H1 (cell line): ENCODE measurements at regions not wholly inside any gene's neighbourhood (a gene's known extent, or its start where the extent isn't known, plus 50 kb on each side); places are given as distances from the start of the nearest gene placed in this dataset.

Source experiments
- CTCF ChIA-PET: fragments of 300-600 bp; sonication (Branson Sonifier 250); formaldehyde crosslinking; loops from one replicate; lab custom pipeline; 2021; ENCODE audit not compliant: partially characterized antibody; lab: Charles Lee
- POLR2A ChIA-PET: fragments of 300-600 bp; sonication (Branson Sonifier 250); formaldehyde crosslinking; loops from one replicate; lab custom pipeline; 2021; ENCODE audit warnings: inconsistent platforms; ENCODE audit not compliant: partially characterized antibody; lab: Charles Lee
- DNase-seq, 2 experiments: peaks; one replicate each; pipeline versions ENCODE4 v3.0.0 to v3.0.0-alpha.2; 2010 to 2022; ENCODE audit warnings: low spot score in 2 of 2, low read depth in 1 of 2, mixed read lengths in 1 of 2
- FAIRE-seq: peaks from 2 replicates; lab custom pipeline; 2011; peaks lifted over from hg19 to GRCh38; lab: Jason Lieb, UNC
- H2AFZ ChIP-seq: 2 replicates; pipeline ENCODE4 v1.8.1; 2012; ENCODE audit warnings: low read length, inconsistent platforms
- H2AK5ac ChIP-seq: 2 replicates; pipeline ENCODE4 v1.6.1; 2013; ENCODE audit warnings: low read depth, low read length
- H2BK120ac ChIP-seq: replicated peaks from 2 replicates; pipeline ENCODE3; 2013; ENCODE audit warnings: low read depth, low read length, inconsistent platforms
- H2BK12ac ChIP-seq: 2 replicates; pipeline ENCODE4 v1.6.1; 2013; ENCODE audit warnings: low read depth, low read length
- H2BK15ac ChIP-seq: 2 replicates; pipeline ENCODE4 v1.6.1; 2013; ENCODE audit warnings: low read length
- H2BK20ac ChIP-seq: 2 replicates; pipeline ENCODE4 v1.6.1; 2013; ENCODE audit warnings: low read length
- H2BK5ac ChIP-seq: 2 replicates; pipeline ENCODE4 v1.6.1; 2013; ENCODE audit warnings: low read depth, low read length
- H3K14ac ChIP-seq: 2 replicates; pipeline ENCODE4 v1.6.1; 2013; ENCODE audit warnings: inconsistent platforms; ENCODE audit not compliant: insufficient read length
- H3K18ac ChIP-seq: 2 replicates; pipeline ENCODE4 v1.6.1; 2013; ENCODE audit warnings: low read length; ENCODE audit errors: extremely low read depth
- H3K23ac ChIP-seq: 2 replicates; pipeline ENCODE4 v1.6.1; 2013; ENCODE audit warnings: inconsistent platforms; ENCODE audit not compliant: insufficient read length
- H3K23me2 ChIP-seq: 2 replicates; pipeline ENCODE4 v1.6.1; 2013; ENCODE audit warnings: low read depth, low read length
- H3K27ac ChIP-seq: 2 replicates; pipeline ENCODE4 v1.6.1; 2011; ENCODE audit warnings: low read depth, low read length, inconsistent platforms
- H3K27me3 ChIP-seq, 4 experiments: replicated peaks in 1 of 4; 1 replicate in 1 of 4; 2 replicates in 3 of 4; pipeline versions ENCODE4 v1.6.1 to v1.8.1; 2011 to 2013; ENCODE audit warnings: low read length in 3 of 4, mild to moderate bottlenecking in 3 of 4, inconsistent platforms in 2 of 4, mixed read lengths in 2 of 4, moderate library complexity in 1 of 4; ENCODE audit not compliant: control insufficient read depth in 3 of 4, insufficient read depth in 3 of 4; ENCODE audit errors: extremely low read depth in 1 of 4
- H3K36me3 ChIP-seq, 4 experiments: 2 replicates each; pipeline versions ENCODE4 v1.6.1 to v1.8.1; 2011 to 2013; ENCODE audit warnings: mild to moderate bottlenecking in 4 of 4, low read length in 3 of 4, moderate library complexity in 2 of 4, control low read depth in 1 of 4, inconsistent platforms in 1 of 4; ENCODE audit not compliant: insufficient read depth in 4 of 4, control insufficient read depth in 2 of 4
- H3K4ac ChIP-seq: replicated peaks from 2 replicates; pipeline ENCODE3; 2013; ENCODE audit warnings: low read length, low read depth, mixed read lengths, inconsistent platforms; ENCODE audit not compliant: insufficient read length
- H3K4me1 ChIP-seq, 4 experiments: replicated peaks in 1 of 4; 1 replicate in 1 of 4; 2 replicates in 3 of 4; pipeline versions ENCODE4 v1.6.1 to v1.8.1; 2011 to 2013; ENCODE audit warnings: low read length in 3 of 4, inconsistent platforms in 2 of 4, mixed read lengths in 1 of 4; ENCODE audit not compliant: insufficient read depth in 4 of 4, control insufficient read depth in 3 of 4
- H3K4me2 ChIP-seq, 2 experiments: 2 replicates each; pipeline versions ENCODE4 v1.6.1 to v1.8.1; 2011 to 2013; ENCODE audit warnings: low read depth in 2 of 2, low read length in 2 of 2, control low read depth in 1 of 2, inconsistent platforms in 1 of 2, mild to moderate bottlenecking in 1 of 2; ENCODE audit not compliant: insufficient read depth in 1 of 2
- H3K4me3 ChIP-seq, 4 experiments: fragments of 200-600, 300-600 bp in 1 of 4; sonication (generic), shearing (Covaris generic), sonication (Bioruptor Twin) in 1 of 4; 2 replicates each; pipeline versions ENCODE4 v1.5.1 to v1.8.1; 2011 to 2016; ENCODE audit warnings: low read length in 4 of 4, low read depth in 3 of 4, control low read depth in 2 of 4, inconsistent platforms in 2 of 4, mild to moderate bottlenecking in 2 of 4, mixed read lengths in 1 of 4, moderate library complexity in 1 of 4; ENCODE audit not compliant: insufficient read depth in 2 of 4; ENCODE audit errors: extremely low read depth in 1 of 4
- H3K56ac ChIP-seq: replicated peaks from 2 replicates; pipeline ENCODE3; 2013; ENCODE audit warnings: low read depth, mild to moderate bottlenecking, mixed read lengths, low read length, inconsistent platforms; ENCODE audit not compliant: insufficient read length
- H3K79me1 ChIP-seq: 2 replicates; pipeline ENCODE4 v1.6.1; 2013; ENCODE audit warnings: low read depth, low read length, control low read depth
- H3K79me2 ChIP-seq, 2 experiments: 2 replicates each; pipeline versions ENCODE4 v1.6.1 to v1.8.1; 2012 to 2013; ENCODE audit warnings: low read length in 2 of 2, mild to moderate bottlenecking in 2 of 2, inconsistent platforms in 1 of 2; ENCODE audit not compliant: insufficient read depth in 2 of 2, control insufficient read depth in 1 of 2
- H3K9ac ChIP-seq, 4 experiments: replicated peaks in 1 of 4; 1 replicate in 1 of 4; 2 replicates in 3 of 4; pipeline versions ENCODE4 v1.6.1 to v1.8.1; 2011 to 2013; ENCODE audit warnings: low read depth in 3 of 4, low read length in 3 of 4, control low read depth in 2 of 4, mild to moderate bottlenecking in 2 of 4, moderate library complexity in 2 of 4, inconsistent platforms in 1 of 4; ENCODE audit errors: extremely low read depth in 1 of 4
- H3K9me3 ChIP-seq, 2 experiments: 2 replicates each; pipeline versions ENCODE4 v1.6.1 to v1.8.1; 2012 to 2013; ENCODE audit warnings: mild to moderate bottlenecking in 2 of 2, moderate library complexity in 2 of 2, control low read depth in 1 of 2, inconsistent platforms in 1 of 2, low read depth in 1 of 2, low read length in 1 of 2, mixed read lengths in 1 of 2; ENCODE audit not compliant: insufficient read depth in 2 of 2
- H4K20me1 ChIP-seq, 2 experiments: replicated peaks in 1 of 2; 2 replicates each; pipeline versions ENCODE3 to v1.8.1; 2011 to 2013; ENCODE audit warnings: inconsistent platforms in 2 of 2, low read length in 2 of 2, mild to moderate bottlenecking in 1 of 2; ENCODE audit not compliant: insufficient read depth in 2 of 2, control insufficient read depth in 1 of 2
- H4K5ac ChIP-seq: 2 replicates; pipeline ENCODE4 v1.6.1; 2013; ENCODE audit warnings: low read length, low read depth, mixed read lengths, inconsistent platforms; ENCODE audit not compliant: insufficient read length
- H4K8ac ChIP-seq: 2 replicates; pipeline ENCODE4 v1.8.0; 2013; ENCODE audit warnings: mild to moderate bottlenecking, moderate library complexity, low read length, inconsistent platforms; ENCODE audit not compliant: insufficient read depth; ENCODE audit errors: extremely low read depth
- H4K91ac ChIP-seq: replicated peaks from 2 replicates; pipeline ENCODE3; 2013; ENCODE audit warnings: low read length, mixed read lengths, inconsistent platforms; ENCODE audit not compliant: insufficient read length
- WGBS, 2 experiments: shearing (Covaris generic) in 1 of 2; methylation state at CpG; one replicate each; pipeline versions ENCODE4 v1.1.6 to v1.1.7; 2013 to 2015; ENCODE audit warnings: low lambda C conversion rate in 2 of 2, mixed read lengths in 2 of 2, inconsistent platforms in 1 of 2, low coverage in 1 of 2, missing lambda C conversion rate in 1 of 2; ENCODE audit not compliant: insufficient replicate concordance in 2 of 2, insufficient coverage in 1 of 2, insufficient read length in 1 of 2; ENCODE audit errors: extremely low coverage in 1 of 2, missing lambda C conversion rate in 1 of 2; 5-methylcytosine and 5-hydroxymethylcytosine counted together
- TF ChIP-seq, protein P1 (sequence below): fragments of 300-600 bp; sonication (generic); IDR thresholded peaks from 2 replicates; pipeline ENCODE4 v1.7.1; 2012; ENCODE audit warnings: low read length, moderate library complexity, mild to moderate bottlenecking, inconsistent platforms; ENCODE audit not compliant: insufficient replicate concordance

DNA sequence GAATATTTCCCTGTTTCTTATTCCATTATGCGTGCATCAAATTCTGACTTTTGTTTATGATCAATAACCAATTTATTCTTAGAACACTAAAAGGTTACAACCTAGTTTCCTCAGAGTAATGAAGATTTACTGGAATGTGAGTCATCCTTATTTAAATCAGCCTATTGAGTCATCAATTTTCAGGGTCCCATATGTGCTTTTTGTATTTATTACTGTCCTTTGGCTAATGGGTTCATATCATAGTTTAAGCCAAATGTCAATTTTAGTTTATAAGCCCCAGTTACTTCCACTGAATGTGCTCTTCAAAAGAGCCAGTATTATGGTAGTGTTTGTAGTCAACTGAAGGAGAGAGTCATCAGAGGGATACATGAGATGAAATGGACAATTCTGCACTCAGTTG lies 359.2 kb downstream of the PRR16 start:
- Histone ChIP-seq H2BK12ac (no peak overlapping the region), H2BK5ac (no peak overlapping the region), H3K36me3 (no peaks in the 10 kb centered on the region), H3K14ac (no peak overlapping the region), H3K23ac (no peak overlapping the region), H4K20me1 (no peaks in the 10 kb centered on the region), H4K5ac (no peak overlapping the region), H3K4ac (no peak overlapping the region), H2BK20ac (no peak overlapping the region), H3K9ac (no peak overlapping the region), H3K9me3 (no peaks in the 10 kb centered on the region), H3K4me2 (no peak overlapping the region), H3K18ac (no peak overlapping the region), H3K23me2 (no peaks in the 10 kb centered on the region), H2AK5ac (no peak overlapping the region), H3K4me3 (no peak overlapping the region), H3K4me1 (no peaks in the 10 kb centered on the region), H2BK120ac (no peak overlapping the region), H3K27ac (no peak overlapping the region), H4K91ac (no peak overlapping the region), H4K8ac (no peak overlapping the region), H3K27me3 (no peaks in the 10 kb centered on the region), H3K79me2 (no peaks in the 10 kb centered on the region), H2BK15ac (no peak overlapping the region), H2AFZ (no peak overlapping the region), H3K79me1 (no peaks in the 10 kb centered on the region), H3K56ac (no peak overlapping the region)
- DNase-seq (no peak), FAIRE-seq (no peak)
- 90% methylated on average over 1 of the region's 1 CpG; no CpG with 5 or more reads in 1 of the 2 experiments for WGBS, 2 experiments
- ChIA-PET POLR2A (no interaction called here), CTCF (interaction anchor here (0.5 kb wide), 1 partner anchor 48 kb away, joined by 6 read pairs; no protein-coding TSS in a partner anchor)
- TF ChIP-seq, protein P1, sequence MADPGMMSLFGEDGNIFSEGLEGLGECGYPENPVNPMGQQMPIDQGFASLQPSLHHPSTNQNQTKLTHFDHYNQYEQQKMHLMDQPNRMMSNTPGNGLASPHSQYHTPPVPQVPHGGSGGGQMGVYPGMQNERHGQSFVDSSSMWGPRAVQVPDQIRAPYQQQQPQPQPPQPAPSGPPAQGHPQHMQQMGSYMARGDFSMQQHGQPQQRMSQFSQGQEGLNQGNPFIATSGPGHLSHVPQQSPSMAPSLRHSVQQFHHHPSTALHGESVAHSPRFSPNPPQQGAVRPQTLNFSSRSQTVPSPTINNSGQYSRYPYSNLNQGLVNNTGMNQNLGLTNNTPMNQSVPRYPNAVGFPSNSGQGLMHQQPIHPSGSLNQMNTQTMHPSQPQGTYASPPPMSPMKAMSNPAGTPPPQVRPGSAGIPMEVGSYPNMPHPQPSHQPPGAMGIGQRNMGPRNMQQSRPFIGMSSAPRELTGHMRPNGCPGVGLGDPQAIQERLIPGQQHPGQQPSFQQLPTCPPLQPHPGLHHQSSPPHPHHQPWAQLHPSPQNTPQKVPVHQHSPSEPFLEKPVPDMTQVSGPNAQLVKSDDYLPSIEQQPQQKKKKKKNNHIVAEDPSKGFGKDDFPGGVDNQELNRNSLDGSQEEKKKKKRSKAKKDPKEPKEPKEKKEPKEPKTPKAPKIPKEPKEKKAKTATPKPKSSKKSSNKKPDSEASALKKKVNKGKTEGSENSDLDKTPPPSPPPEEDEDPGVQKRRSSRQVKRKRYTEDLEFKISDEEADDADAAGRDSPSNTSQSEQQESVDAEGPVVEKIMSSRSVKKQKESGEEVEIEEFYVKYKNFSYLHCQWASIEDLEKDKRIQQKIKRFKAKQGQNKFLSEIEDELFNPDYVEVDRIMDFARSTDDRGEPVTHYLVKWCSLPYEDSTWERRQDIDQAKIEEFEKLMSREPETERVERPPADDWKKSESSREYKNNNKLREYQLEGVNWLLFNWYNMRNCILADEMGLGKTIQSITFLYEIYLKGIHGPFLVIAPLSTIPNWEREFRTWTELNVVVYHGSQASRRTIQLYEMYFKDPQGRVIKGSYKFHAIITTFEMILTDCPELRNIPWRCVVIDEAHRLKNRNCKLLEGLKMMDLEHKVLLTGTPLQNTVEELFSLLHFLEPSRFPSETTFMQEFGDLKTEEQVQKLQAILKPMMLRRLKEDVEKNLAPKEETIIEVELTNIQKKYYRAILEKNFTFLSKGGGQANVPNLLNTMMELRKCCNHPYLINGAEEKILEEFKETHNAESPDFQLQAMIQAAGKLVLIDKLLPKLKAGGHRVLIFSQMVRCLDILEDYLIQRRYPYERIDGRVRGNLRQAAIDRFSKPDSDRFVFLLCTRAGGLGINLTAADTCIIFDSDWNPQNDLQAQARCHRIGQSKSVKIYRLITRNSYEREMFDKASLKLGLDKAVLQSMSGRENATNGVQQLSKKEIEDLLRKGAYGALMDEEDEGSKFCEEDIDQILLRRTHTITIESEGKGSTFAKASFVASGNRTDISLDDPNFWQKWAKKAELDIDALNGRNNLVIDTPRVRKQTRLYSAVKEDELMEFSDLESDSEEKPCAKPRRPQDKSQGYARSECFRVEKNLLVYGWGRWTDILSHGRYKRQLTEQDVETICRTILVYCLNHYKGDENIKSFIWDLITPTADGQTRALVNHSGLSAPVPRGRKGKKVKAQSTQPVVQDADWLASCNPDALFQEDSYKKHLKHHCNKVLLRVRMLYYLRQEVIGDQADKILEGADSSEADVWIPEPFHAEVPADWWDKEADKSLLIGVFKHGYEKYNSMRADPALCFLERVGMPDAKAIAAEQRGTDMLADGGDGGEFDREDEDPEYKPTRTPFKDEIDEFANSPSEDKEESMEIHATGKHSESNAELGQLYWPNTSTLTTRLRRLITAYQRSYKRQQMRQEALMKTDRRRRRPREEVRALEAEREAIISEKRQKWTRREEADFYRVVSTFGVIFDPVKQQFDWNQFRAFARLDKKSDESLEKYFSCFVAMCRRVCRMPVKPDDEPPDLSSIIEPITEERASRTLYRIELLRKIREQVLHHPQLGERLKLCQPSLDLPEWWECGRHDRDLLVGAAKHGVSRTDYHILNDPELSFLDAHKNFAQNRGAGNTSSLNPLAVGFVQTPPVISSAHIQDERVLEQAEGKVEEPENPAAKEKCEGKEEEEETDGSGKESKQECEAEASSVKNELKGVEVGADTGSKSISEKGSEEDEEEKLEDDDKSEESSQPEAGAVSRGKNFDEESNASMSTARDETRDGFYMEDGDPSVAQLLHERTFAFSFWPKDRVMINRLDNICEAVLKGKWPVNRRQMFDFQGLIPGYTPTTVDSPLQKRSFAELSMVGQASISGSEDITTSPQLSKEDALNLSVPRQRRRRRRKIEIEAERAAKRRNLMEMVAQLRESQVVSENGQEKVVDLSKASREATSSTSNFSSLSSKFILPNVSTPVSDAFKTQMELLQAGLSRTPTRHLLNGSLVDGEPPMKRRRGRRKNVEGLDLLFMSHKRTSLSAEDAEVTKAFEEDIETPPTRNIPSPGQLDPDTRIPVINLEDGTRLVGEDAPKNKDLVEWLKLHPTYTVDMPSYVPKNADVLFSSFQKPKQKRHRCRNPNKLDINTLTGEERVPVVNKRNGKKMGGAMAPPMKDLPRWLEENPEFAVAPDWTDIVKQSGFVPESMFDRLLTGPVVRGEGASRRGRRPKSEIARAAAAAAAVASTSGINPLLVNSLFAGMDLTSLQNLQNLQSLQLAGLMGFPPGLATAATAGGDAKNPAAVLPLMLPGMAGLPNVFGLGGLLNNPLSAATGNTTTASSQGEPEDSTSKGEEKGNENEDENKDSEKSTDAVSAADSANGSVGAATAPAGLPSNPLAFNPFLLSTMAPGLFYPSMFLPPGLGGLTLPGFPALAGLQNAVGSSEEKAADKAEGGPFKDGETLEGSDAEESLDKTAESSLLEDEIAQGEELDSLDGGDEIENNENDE: no peak
